Endothelial cell of umbilical vein (primary cell): ENCODE measurements at regions not wholly inside any gene's neighbourhood (a gene's known extent, or its start where the extent isn't known, plus 50 kb on each side); places are given as distances from the start of the nearest gene placed in this dataset.

Experiments
- BruUV-seq: library from RNA; stranded (reverse); fragments of 400-500 nt; replicated peaks from 2 replicates; lab custom pipeline; 2021; lab: Mats Ljungman, UMichigan
- CTCF ChIA-PET: fragments of 300-600, 350-600 bp; sonication (Branson Sonifier 250); formaldehyde crosslinking; loops from one replicate; lab custom pipeline; 2021; ENCODE audit warnings: antibody characterized with exemption, inconsistent platforms; lab: Charles Lee
- POLR2A ChIA-PET: fragments of 300-600, 350-600 bp; sonication (Branson Sonifier 250); formaldehyde crosslinking; loops from one replicate; lab custom pipeline; 2021; ENCODE audit warnings: antibody characterized with exemption, inconsistent platforms; lab: Charles Lee
- DNase-seq: peaks from one replicate; pipeline ENCODE4 v3.0.0-alpha.2; 2011; ENCODE audit warnings: low read depth, low spot score
- FAIRE-seq: peaks from 2 replicates; lab custom pipeline; 2011; peaks lifted over from hg19 to GRCh38; lab: Jason Lieb, UNC
- H2AFZ ChIP-seq: 2 replicates; pipeline ENCODE4 v1.6.0; 2012; ENCODE audit warnings: low read depth, low read length, control low read depth, inconsistent platforms
- H3K27ac ChIP-seq: 2 replicates; pipeline ENCODE4 v1.5.1; 2011; ENCODE audit warnings: low read depth, mild to moderate bottlenecking, control low read depth, low read length, moderate library complexity; ENCODE audit not compliant: insufficient read depth
- H3K27me3 ChIP-seq, 2 experiments: 2 replicates each; pipeline versions ENCODE4 v1.6.0 to v1.6.1; 2011; ENCODE audit warnings: low read length in 2 of 2, mixed read lengths in 1 of 2; ENCODE audit not compliant: control insufficient read depth in 2 of 2, insufficient read depth in 2 of 2
- H3K36me3 ChIP-seq, 2 experiments: 2 replicates in 1 of 2; 3 replicates in 1 of 2; pipeline ENCODE4 v1.5.1; 2011; ENCODE audit warnings: low read length in 2 of 2, mild to moderate bottlenecking in 1 of 2, moderate library complexity in 1 of 2; ENCODE audit not compliant: control insufficient read depth in 2 of 2, insufficient read depth in 2 of 2; ENCODE audit errors: extremely low read depth in 1 of 2
- H3K4me1 ChIP-seq: 3 replicates; pipeline ENCODE4 v1.5.1; 2011; ENCODE audit warnings: mild to moderate bottlenecking, low read length; ENCODE audit not compliant: control insufficient read depth, insufficient read depth; ENCODE audit errors: extremely low read depth
- H3K4me2 ChIP-seq: 2 replicates; pipeline ENCODE4 v1.6.1; 2011; ENCODE audit warnings: low read length, control low read depth, mixed read lengths; ENCODE audit not compliant: insufficient read depth
- H3K4me3 ChIP-seq, 3 experiments: fragments of 200-600 bp in 1 of 3; sonication (generic), shearing (Covaris generic) in 1 of 3; replicated peaks in 1 of 3; 2 replicates each; pipeline ENCODE4 v1.5.1; 2011 to 2016; ENCODE audit warnings: control low read depth in 3 of 3, low read length in 3 of 3, mild to moderate bottlenecking in 2 of 3, inconsistent platforms in 1 of 3, low read depth in 1 of 3, moderate library complexity in 1 of 3; ENCODE audit not compliant: insufficient read depth in 1 of 3
- H3K79me2 ChIP-seq: 2 replicates; pipeline ENCODE4 v1.6.0; 2012; ENCODE audit warnings: low read length, inconsistent platforms; ENCODE audit not compliant: control insufficient read depth, insufficient read depth
- H3K9ac ChIP-seq: replicated peaks from 2 replicates; pipeline ENCODE3; 2011; ENCODE audit warnings: low read length, control low read depth; ENCODE audit not compliant: insufficient read depth; ENCODE audit errors: extremely low read depth
- H3K9me1 ChIP-seq: replicated peaks from 3 replicates; pipeline ENCODE4 v1.6.0; 2011; ENCODE audit warnings: mild to moderate bottlenecking, low read length; ENCODE audit not compliant: control insufficient read depth, insufficient read depth; ENCODE audit errors: extremely low read depth
- H3K9me3 ChIP-seq: replicated peaks from 2 replicates; pipeline ENCODE4 v1.5.1; 2012; ENCODE audit warnings: low read length, inconsistent platforms; ENCODE audit not compliant: control insufficient read depth, insufficient read depth
- H4K20me1 ChIP-seq: replicated peaks from 2 replicates; pipeline ENCODE3; 2011; ENCODE audit warnings: mild to moderate bottlenecking, low read length; ENCODE audit not compliant: control insufficient read depth, insufficient read depth; ENCODE audit errors: extremely low read depth
- CTCF ChIP-seq, 2 donors: IDR thresholded peaks; 1 replicate in 1 of 2; 2 replicates in 1 of 2; pipeline ENCODE4 v1.5.1; 2011; ENCODE audit warnings: low read length in 2 of 2, mild to moderate bottlenecking in 2 of 2, moderate library complexity in 2 of 2, control low read depth in 1 of 2, inconsistent platforms in 1 of 2, low read depth in 1 of 2; ENCODE audit not compliant: insufficient read depth in 1 of 2; ENCODE audit errors: extremely low read depth in 1 of 2
- EZH2 ChIP-seq: IDR thresholded peaks from 2 replicates; pipeline ENCODE4 v1.6.1; 2012; ENCODE audit warnings: borderline replicate concordance, low read depth, mild to moderate bottlenecking, moderate library complexity, low read length, inconsistent platforms; ENCODE audit not compliant: severe bottlenecking
- FOS ChIP-seq: IDR thresholded peaks from 2 replicates; pipeline ENCODE4 v1.6.1; 2011; ENCODE audit warnings: mild to moderate bottlenecking, low read length, moderate library complexity, borderline replicate concordance; ENCODE audit not compliant: insufficient read depth
- GATA2 ChIP-seq: IDR thresholded peaks from 2 replicates; pipeline ENCODE4 v1.7.0; 2011; ENCODE audit warnings: low read depth, mild to moderate bottlenecking, moderate library complexity, mixed read lengths, low read length; ENCODE audit not compliant: insufficient read length, insufficient read depth
- JUN ChIP-seq: IDR thresholded peaks from 2 replicates; pipeline ENCODE4 v1.6.1; 2011; ENCODE audit warnings: borderline replicate concordance, low read depth; ENCODE audit not compliant: insufficient read length, insufficient read depth
- MAX ChIP-seq: IDR thresholded peaks from 2 replicates; pipeline ENCODE4 v1.6.1; 2011; ENCODE audit not compliant: insufficient read depth, insufficient read length
- MYC ChIP-seq: IDR thresholded peaks from one replicate; pipeline ENCODE4 v1.6.1; 2011; ENCODE audit warnings: mild to moderate bottlenecking, low read depth, low read length
- POLR2A ChIP-seq: IDR thresholded peaks from 2 replicates; pipeline ENCODE4 v1.6.1; 2012; ENCODE audit warnings: low read depth, mild to moderate bottlenecking, control low read depth, low read length
- POLR2AphosphoS5 ChIP-seq: IDR thresholded peaks from 2 replicates; pipeline ENCODE4 v1.6.1; 2012; ENCODE audit warnings: low read depth, mild to moderate bottlenecking, control low read depth, low read length, moderate library complexity; ENCODE audit not compliant: insufficient read depth
- dilution Hi-C: fragments of 300-500 bp; cut with MboI; formaldehyde crosslinking; loops from one replicate; pipeline ENCODE4 v1.15.0; 2019; ENCODE audit warnings: low sequenced_read_pairs; ENCODE audit not compliant: extremely low pct_ligation_motif_present
- intact Hi-C: fragments of 100-400 bp; cut with micrococcal nuclease; formaldehyde crosslinking; loops from one replicate; pipeline ENCODE4 v1.10.0; 2022

GRCh38 chr1:232707142-232707541 lies 77.2 kb upstream of the SIPA1L2 start:
- Histone ChIP-seq H3K9me1 (no peaks in the 10 kb centered on the region), H2AFZ (no peak overlapping the region), H3K27me3 (no peaks in the 10 kb centered on the region), H3K36me3 (no peaks in the 10 kb centered on the region), H3K4me1 (peaks cover 21% of the 10 kb centered on the region), H4K20me1 (no peaks in the 10 kb centered on the region), H3K79me2 (no peaks in the 10 kb centered on the region), H3K4me3 (no peak overlapping the region), H3K4me2 (no peak overlapping the region), H3K9ac (no peak overlapping the region), H3K9me3 (no peaks in the 10 kb centered on the region), H3K27ac (no peak overlapping the region)
- TF ChIP-seq GATA2 (no peak), POLR2A (no peak), JUN (no peak), MAX (no peak), POLR2AphosphoS5 (no peak), EZH2 (no peak), FOS (no peak), CTCF (IDR thresholded peaks at IDR 0.05; ENCODE audit: extremely low read depth in 1 of 2, insufficient read depth in 1 of 2, low read depth in 1 of 2, low read length in 2 of 2) (no peak), MYC (no peak)
- dilution Hi-C loops = no loop called here
- ChIA-PET CTCF (interaction anchor here (1.0 kb wide), 1 partner anchor 22 kb away, joined by 3 read pairs; no protein-coding TSS in a partner anchor), POLR2A (no interaction called here)
- FAIRE-seq (no peak), DNase-seq (no peak)
- intact Hi-C loops = no loop called here
- BruUV-seq = no TSS peak
